ENCODE measurements at regions not wholly inside any gene's neighbourhood (a gene's known extent, or its start where the extent isn't known, plus 50 kb on each side); places are given as distances from the start of the nearest gene placed in this dataset.
A peak's percentile ranks its signal among the peaks of the same experiment; 100 is the strongest.

DNA sequence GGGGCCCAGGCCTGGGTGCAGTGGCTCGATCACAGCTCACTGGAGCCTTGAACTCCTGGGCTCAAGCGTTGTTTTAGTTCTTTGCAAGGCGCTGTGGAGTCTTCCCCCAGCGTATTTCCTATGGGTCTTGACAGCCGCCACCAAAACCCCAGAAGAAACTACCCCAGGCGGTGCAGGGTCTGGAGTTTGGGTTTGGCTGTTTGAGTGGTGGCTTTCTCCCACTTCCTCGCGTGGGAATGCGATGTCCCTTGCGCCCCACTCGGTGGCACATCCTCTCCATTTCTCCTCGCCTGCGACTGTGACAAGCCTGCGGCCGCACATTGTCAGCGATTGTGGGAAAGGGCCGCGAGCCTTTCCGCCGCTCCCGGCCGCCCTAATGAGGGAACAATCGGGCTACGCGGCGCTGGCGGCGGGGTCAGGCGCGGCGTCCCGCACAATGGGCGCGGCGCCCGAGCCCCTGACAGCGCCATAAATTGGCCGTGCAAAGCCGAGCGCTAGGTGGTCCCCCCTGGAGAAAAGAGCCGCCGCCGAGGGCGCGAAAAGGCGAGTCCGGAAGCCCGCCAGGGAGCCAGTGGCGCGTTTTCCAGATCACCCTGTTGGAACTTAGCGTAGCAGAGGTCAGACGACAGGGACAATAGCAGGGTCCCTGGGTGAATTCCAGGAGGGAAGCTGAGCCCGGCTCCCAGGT is 194.9 kb upstream of the POU3F3 start:
- 6% methylated on average over 11 of the region's 53 CpGs for WGBS (ENCODE audit: insufficient coverage, low coverage, low lambda C conversion rate, missing lambda C conversion rate)
- TF ChIP-seq CTCF (IDR thresholded peaks at IDR 0.05): no peak
- no peak for TF ChIP-seq POLR2A (IDR thresholded peaks at IDR 0.05)
- DNase-seq (no peak), ATAC-seq (peak; percentile 12 to 36 (median 34))
- H3K4me3 ChIP-seq: no peak overlapping the region
- no peaks in the 10 kb centered on the region for H3K9me3 ChIP-seq
- H3K4me1 ChIP-seq: no peaks in the 10 kb centered on the region
- no peak overlapping the region for H3K27ac ChIP-seq
- H3K27me3 ChIP-seq: no peaks in the 10 kb centered on the region
- no peaks in the 10 kb centered on the region for H3K36me3 ChIP-seq
- intact Hi-C loops (cut with DNase I): no loop called here

DNA sequence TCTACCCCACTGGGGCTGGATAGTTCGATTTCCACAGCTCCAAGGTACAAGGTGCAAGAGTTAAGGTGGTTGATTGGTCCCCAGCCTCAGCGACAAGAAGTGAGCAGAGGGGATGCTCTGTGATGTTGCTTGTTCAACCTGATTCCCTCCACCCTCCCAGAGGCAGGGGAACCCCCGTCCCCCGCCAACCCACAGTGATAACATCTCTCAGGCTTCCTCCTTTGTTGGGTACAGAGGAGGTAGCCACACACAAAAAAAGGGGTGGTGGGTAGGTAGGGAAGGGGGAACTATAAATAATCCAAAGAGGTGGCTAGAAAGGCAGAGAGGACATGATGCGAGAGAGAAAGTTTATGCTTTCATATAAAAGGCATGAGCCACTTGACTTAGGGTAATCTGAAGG is 192.9 kb upstream of the POU3F3 start:
- H3K27me3 ChIP-seq: no peaks in the 10 kb centered on the region
- no peak for ATAC-seq
- no peaks in the 10 kb centered on the region for H3K9me3 ChIP-seq
- H3K27ac ChIP-seq: no peak overlapping the region
- DNase-seq: no peak
- no peak overlapping the region for H3K4me3 ChIP-seq
- no peaks in the 10 kb centered on the region for H3K36me3 ChIP-seq
- TF ChIP-seq POLR2A (IDR thresholded peaks at IDR 0.05) (no peak), CTCF (IDR thresholded peaks at IDR 0.05) (no peak)
- no peaks in the 10 kb centered on the region for H3K4me1 ChIP-seq
- 38% methylated on average over 5 of the region's 5 CpGs for WGBS (ENCODE audit: insufficient coverage, low coverage, low lambda C conversion rate, missing lambda C conversion rate)
- intact Hi-C loops (cut with DNase I): no loop called here

DNA sequence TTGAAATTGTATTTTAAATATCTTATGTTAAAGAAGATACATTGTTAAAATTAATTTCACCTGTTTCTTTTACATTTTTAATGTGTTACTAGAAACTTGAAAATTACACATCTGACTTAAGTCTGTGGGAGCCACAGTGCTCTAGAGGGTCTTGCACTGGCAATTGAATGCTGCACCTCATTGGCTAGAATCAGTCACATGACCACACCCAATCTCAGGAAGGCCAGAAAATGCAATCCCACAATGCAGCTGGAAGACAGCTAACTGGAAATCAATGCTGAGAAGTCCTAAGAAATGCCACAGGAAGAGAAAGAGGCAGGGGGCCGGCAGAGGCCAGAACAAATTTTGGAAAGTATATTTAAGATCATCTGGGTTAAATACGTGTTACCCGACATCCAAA is 189.2 kb upstream of the POU3F3 start:
- no peaks in the 10 kb centered on the region for H3K36me3 ChIP-seq
- H3K27me3 ChIP-seq: no peaks in the 10 kb centered on the region
- H3K4me1 ChIP-seq: no peaks in the 10 kb centered on the region
- no peak overlapping the region for H3K4me3 ChIP-seq
- DNase-seq: no peak
- intact Hi-C loops (cut with DNase I): no loop called here
- TF ChIP-seq CTCF (IDR thresholded peaks at IDR 0.05): no peak
- no peak for TF ChIP-seq POLR2A (IDR thresholded peaks at IDR 0.05)
- H3K9me3 ChIP-seq: no peaks in the 10 kb centered on the region
- ATAC-seq: no peak
- WGBS (ENCODE audit: insufficient coverage, low coverage, low lambda C conversion rate, missing lambda C conversion rate): 73% methylated on average over 3 of the region's 3 CpGs
- no peak overlapping the region for H3K27ac ChIP-seq

DNA sequence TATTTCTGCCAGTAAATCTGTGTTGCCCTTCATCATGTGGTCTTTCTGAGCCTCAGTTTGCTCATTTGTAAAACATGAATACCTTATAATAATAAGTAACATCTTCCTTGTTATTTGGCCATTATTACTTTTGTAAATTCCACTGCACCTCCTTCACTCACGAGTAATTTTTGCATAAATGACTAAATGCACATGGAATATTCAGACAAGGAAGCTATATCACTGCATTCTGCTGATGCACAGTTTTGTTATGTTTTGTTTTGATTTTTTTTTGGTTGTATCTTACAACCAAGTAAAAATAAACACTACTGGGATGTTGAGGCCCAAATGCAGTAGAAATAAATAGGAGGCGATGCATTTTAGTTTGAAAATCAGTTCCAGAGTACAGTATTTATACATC is 185.3 kb upstream of the POU3F3 start:
- no peaks in the 10 kb centered on the region for H3K36me3 ChIP-seq
- no peak for DNase-seq
- intact Hi-C loops (cut with DNase I): no loop called here
- no peak for ATAC-seq
- no peak overlapping the region for H3K4me3 ChIP-seq
- TF ChIP-seq POLR2A (IDR thresholded peaks at IDR 0.05) (no peak), CTCF (IDR thresholded peaks at IDR 0.05) (no peak)
- no peak overlapping the region for H3K27ac ChIP-seq
- WGBS (ENCODE audit: insufficient coverage, low coverage, low lambda C conversion rate, missing lambda C conversion rate): 52% methylated on average over 2 of the region's 2 CpGs
- no peaks in the 10 kb centered on the region for H3K27me3 ChIP-seq
- H3K4me1 ChIP-seq: no peaks in the 10 kb centered on the region
- no peaks in the 10 kb centered on the region for H3K9me3 ChIP-seq

DNA sequence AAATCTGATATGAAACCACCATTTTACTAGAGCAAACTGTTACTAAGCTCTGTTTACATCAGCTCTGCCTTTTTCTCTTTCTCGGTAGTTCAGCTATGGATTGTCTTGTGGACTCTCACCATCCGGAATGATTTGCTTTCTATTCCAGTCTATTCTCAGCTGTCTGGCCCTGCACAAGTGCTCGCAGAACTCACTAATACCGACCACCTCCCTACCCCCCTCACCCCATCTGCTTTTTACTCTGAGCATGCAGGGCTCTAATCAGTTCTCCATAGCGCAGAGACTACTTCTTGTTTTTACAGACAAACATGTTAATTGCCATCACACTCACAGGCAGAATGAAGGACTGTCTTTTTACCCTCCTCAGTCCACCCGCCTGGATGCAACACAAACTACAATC is 180.7 kb upstream of the POU3F3 start:
- intact Hi-C loops (cut with DNase I): no loop called here
- no peaks in the 10 kb centered on the region for H3K9me3 ChIP-seq
- no peak overlapping the region for H3K27ac ChIP-seq
- DNase-seq (no peak), ATAC-seq (no peak)
- no peaks in the 10 kb centered on the region for H3K4me1 ChIP-seq
- 50% methylated on average over 6 of the region's 6 CpGs for WGBS (ENCODE audit: insufficient coverage, low coverage, low lambda C conversion rate, missing lambda C conversion rate)
- no peak for TF ChIP-seq CTCF (IDR thresholded peaks at IDR 0.05)
- no peak for TF ChIP-seq POLR2A (IDR thresholded peaks at IDR 0.05)
- no peaks in the 10 kb centered on the region for H3K27me3 ChIP-seq
- H3K4me3 ChIP-seq: no peak overlapping the region
- no peaks in the 10 kb centered on the region for H3K36me3 ChIP-seq
